Peyer's patch (tissue), 4 donors: ENCODE measurements at regions not wholly inside any gene's neighbourhood (a gene's known extent, or its start where the extent isn't known, plus 50 kb on each side); places are given as distances from the start of the nearest gene placed in this dataset.

Experiments used
- CTCF ChIP-seq, 6 experiments: fragments of 450-650 bp in 4 of 6; fragments of 200-600 bp in 2 of 6; sonication (generic) in 1 of 6; IDR thresholded peaks; one replicate each; pipeline ENCODE4 v1.5.1; 2017 to 2019; ENCODE audit warnings: antibody characterized with exemption in 6 of 6, mild to moderate bottlenecking in 3 of 6, moderate library complexity in 1 of 6
- POLR2A ChIP-seq, 2 donors: fragments of 450-650 bp; IDR thresholded peaks; one replicate each; pipeline ENCODE4 v1.5.1; 2017; ENCODE audit warnings: antibody characterized with exemption in 2 of 2, mild to moderate bottlenecking in 2 of 2, moderate library complexity in 2 of 2

- no peak for TF ChIP-seq POLR2A (IDR thresholded peaks at IDR 0.05)
- TF ChIP-seq CTCF (IDR thresholded peaks at IDR 0.05) = no peak
These were observed 347.9 kb upstream of the FAT3 start for GRCh38 chr11:91876746-91877145.
